Loucy (cell line): ENCODE measurements at regions not wholly inside any gene's neighbourhood (a gene's known extent, or its start where the extent isn't known, plus 50 kb on each side); places are given as distances from the start of the nearest gene placed in this dataset.

Source experiments
- CTCF ChIP-seq: fragments of 200-600 bp; sonication (generic); conservative IDR thresholded peaks from 2 replicates; pipeline ENCODE4 v1.5.1; 2014; ENCODE audit warnings: mild to moderate bottlenecking, antibody characterized with exemption, low read length
- EZH2phosphoT487 ChIP-seq: fragments of 200-600 bp; IDR thresholded peaks from 2 replicates; pipeline ENCODE4 v1.6.1; 2018; ENCODE audit warnings: antibody characterized with exemption, mild to moderate bottlenecking, moderate library complexity, borderline replicate concordance

- TF ChIP-seq CTCF (no peak), EZH2phosphoT487 (no peak)
Observed at GRCh38 chr6:91099479-91099878, 512.6 kb upstream of the MAP3K7 start.
